IMR-90 (cell line): ENCODE measurements at regions not wholly inside any gene's neighbourhood (a gene's known extent, or its start where the extent isn't known, plus 50 kb on each side); places are given as distances from the start of the nearest gene placed in this dataset.

ENCODE experiments used
- ATAC-seq: fragments of 200-7000 bp; cut with Tn5 transposase; 2 replicates; pipeline ENCODE4 v1.9.1; 2020; ENCODE audit warnings: low read depth, mild to moderate bottlenecking, moderate library complexity
- BruUV-seq: library from RNA; stranded (reverse); fragments of 400-500 nt; replicated peaks from 2 replicates; lab custom pipeline; 2021; lab: Mats Ljungman, UMichigan
- CTCF ChIA-PET: fragments of 300-600 bp; formaldehyde crosslinking; extraction: SDS; loops from one replicate; lab custom pipeline; 2021; ENCODE audit warnings: antibody characterized with exemption; lab: Yijun Ruan, JAX
- POLR2A ChIA-PET: fragments of 300-600 bp; sonication (Branson Sonifier 250); formaldehyde crosslinking; loops from one replicate; lab custom pipeline; 2022; ENCODE audit warnings: antibody characterized with exemption; ENCODE audit not compliant: unreplicated experiment; lab: Charles Lee
- DNase-seq: peaks from one replicate; pipeline ENCODE4 v3.0.0; 2013
- H2AFZ ChIP-seq: replicated peaks from 2 replicates; pipeline ENCODE3; 2013; ENCODE audit warnings: low read length, mild to moderate bottlenecking; ENCODE audit not compliant: poor library complexity
- H2AK5ac ChIP-seq: 2 replicates; pipeline ENCODE4 v1.6.1; 2013; ENCODE audit warnings: low read depth, low read length, inconsistent platforms
- H2AK9ac ChIP-seq: replicated peaks from 2 replicates; pipeline ENCODE3; 2013; ENCODE audit warnings: mild to moderate bottlenecking, low read depth, low read length, moderate library complexity; ENCODE audit not compliant: poor library complexity
- H2BK120ac ChIP-seq: 2 replicates; pipeline ENCODE4 v1.6.1; 2013; ENCODE audit warnings: low read depth, low read length, inconsistent platforms
- H2BK15ac ChIP-seq: 3 replicates; pipeline ENCODE4 v1.6.1; 2013; ENCODE audit warnings: low read depth, low read length, inconsistent platforms
- H2BK20ac ChIP-seq: 2 replicates; pipeline ENCODE4 v1.6.1; 2013; ENCODE audit warnings: low read depth, mild to moderate bottlenecking, inconsistent platforms, low read length, moderate library complexity
- H2BK5ac ChIP-seq: 2 replicates; pipeline ENCODE4 v1.6.1; 2013; ENCODE audit warnings: mild to moderate bottlenecking, low read depth, low read length, inconsistent platforms; ENCODE audit not compliant: poor library complexity, severe bottlenecking
- H3K14ac ChIP-seq: replicated peaks from 2 replicates; pipeline ENCODE4 v1.6.1; 2013; ENCODE audit warnings: low read depth, low read length, inconsistent platforms
- H3K18ac ChIP-seq: 2 replicates; pipeline ENCODE4 v1.6.1; 2013; ENCODE audit warnings: low read depth, low read length, control low read depth
- H3K23ac ChIP-seq: 2 replicates; pipeline ENCODE4 v1.6.1; 2013; ENCODE audit warnings: low read depth, low read length, inconsistent platforms
- H3K27ac ChIP-seq: 2 replicates; pipeline ENCODE4 v1.5.1; 2013; ENCODE audit warnings: mild to moderate bottlenecking, control low read depth, low read length; ENCODE audit not compliant: insufficient read depth
- H3K27me3 ChIP-seq: 2 replicates; pipeline ENCODE4 v1.6.1; 2013; ENCODE audit warnings: low read length; ENCODE audit not compliant: control insufficient read depth, insufficient read depth
- H3K36me3 ChIP-seq: 2 replicates; pipeline ENCODE4 v1.6.1; 2013; ENCODE audit warnings: low read length, mixed read lengths; ENCODE audit not compliant: control insufficient read depth, insufficient read depth
- H3K4ac ChIP-seq: 2 replicates; pipeline ENCODE4 v1.6.1; 2013; ENCODE audit warnings: low read depth, low read length, inconsistent platforms
- H3K4me1 ChIP-seq: 2 replicates; pipeline ENCODE4 v1.6.1; 2013; ENCODE audit warnings: low read length, mixed read lengths; ENCODE audit not compliant: control insufficient read depth, insufficient read depth
- H3K4me2 ChIP-seq: 2 replicates; pipeline ENCODE4 v1.6.1; 2013; ENCODE audit warnings: low read depth, mild to moderate bottlenecking, control low read depth, low read length, moderate library complexity
- H3K4me3 ChIP-seq: 2 replicates; pipeline ENCODE4 v1.5.1; 2013; ENCODE audit warnings: low read depth, mild to moderate bottlenecking, control low read depth, low read length, moderate library complexity; ENCODE audit not compliant: insufficient read depth
- H3K56ac ChIP-seq: 2 replicates; pipeline ENCODE4 v1.6.1; 2013; ENCODE audit warnings: low read length, inconsistent platforms; ENCODE audit not compliant: insufficient read depth; ENCODE audit errors: extremely low read depth
- H3K79me1 ChIP-seq, 2 experiments: 2 replicates each; pipeline ENCODE4 v1.6.1; 2013; ENCODE audit warnings: low read length in 2 of 2, inconsistent platforms in 1 of 2, low read depth in 1 of 2
- H3K9ac ChIP-seq: 2 replicates; pipeline ENCODE4 v1.6.1; 2013; ENCODE audit warnings: low read depth, low read length, control low read depth
- H3K9me1 ChIP-seq: 2 replicates; pipeline ENCODE4 v1.6.1; 2013; ENCODE audit warnings: low read length, inconsistent platforms; ENCODE audit not compliant: insufficient read depth
- H3K9me3 ChIP-seq: 2 replicates; pipeline ENCODE4 v1.6.1; 2013; ENCODE audit warnings: low read length; ENCODE audit not compliant: control insufficient read depth, insufficient read depth
- H4K20me1 ChIP-seq: 2 replicates; pipeline ENCODE4 v1.6.1; 2013; ENCODE audit warnings: low read length, inconsistent platforms; ENCODE audit not compliant: insufficient read depth
- H4K5ac ChIP-seq: 2 replicates; pipeline ENCODE4 v1.6.1; 2013; ENCODE audit warnings: mild to moderate bottlenecking, low read depth, low read length, control low read depth
- H4K8ac ChIP-seq, 2 experiments: 2 replicates each; pipeline ENCODE4 v1.6.1; 2013; ENCODE audit warnings: low read depth in 2 of 2, low read length in 2 of 2, control low read depth in 1 of 2, inconsistent platforms in 1 of 2
- H4K91ac ChIP-seq: 2 replicates; pipeline ENCODE4 v1.6.1; 2013; ENCODE audit warnings: low read depth, low read length, inconsistent platforms; ENCODE audit not compliant: insufficient read depth
- BHLHE40 ChIP-seq: fragments of 150-350 bp; IDR thresholded peaks from 2 replicates; pipeline ENCODE4 v1.6.1; 2016; ENCODE audit warnings: mild to moderate bottlenecking, low read depth, low read length
- CEBPB ChIP-seq: IDR thresholded peaks from 2 replicates; pipeline ENCODE4 v1.6.1; 2012; ENCODE audit warnings: low read depth, low read length, improper control_type of control experiment
- CHD1 ChIP-seq: IDR thresholded peaks from 2 replicates; pipeline ENCODE4 v1.6.1; 2012; ENCODE audit warnings: low read depth, low read length, improper control_type of control experiment
- CTCF ChIP-seq: conservative IDR thresholded peaks from 2 replicates; pipeline ENCODE4 v1.5.1; 2012; ENCODE audit warnings: mild to moderate bottlenecking, low read depth, low read length, improper control_type of control experiment
- ELK1 ChIP-seq: fragments of 150-350 bp; IDR thresholded peaks from 2 replicates; pipeline ENCODE4 v1.6.1; 2016; ENCODE audit warnings: low read depth, mild to moderate bottlenecking, low read length, moderate library complexity, borderline replicate concordance
- FOS ChIP-seq: fragments of 150-350 bp; IDR thresholded peaks from 2 replicates; pipeline ENCODE4 v1.6.1; 2016; ENCODE audit warnings: low read depth, low read length
- MAFK ChIP-seq: IDR thresholded peaks from 2 replicates; pipeline ENCODE4 v1.6.1; 2012; ENCODE audit warnings: low read depth, low read length, improper control_type of control experiment
- MAZ ChIP-seq: IDR thresholded peaks from 2 replicates; pipeline ENCODE4 v1.6.1; 2012; ENCODE audit warnings: low read depth, mild to moderate bottlenecking, low read length, improper control_type of control experiment, moderate library complexity, borderline replicate concordance
- MXI1 ChIP-seq: IDR thresholded peaks from 2 replicates; pipeline ENCODE4 v1.6.1; 2012; ENCODE audit warnings: low read depth, mild to moderate bottlenecking, low read length, moderate library complexity, borderline replicate concordance
- NFE2L2 ChIP-seq: fragments of 150-350 bp; IDR thresholded peaks from 2 replicates; pipeline ENCODE4 v1.6.1; 2016; ENCODE audit warnings: low read depth, mild to moderate bottlenecking, low read length
- POLR2A ChIP-seq: IDR thresholded peaks from 2 replicates; pipeline ENCODE4 v1.6.1; 2012; ENCODE audit warnings: mild to moderate bottlenecking, low read depth, low read length
- RAD21 ChIP-seq: IDR thresholded peaks from 2 replicates; pipeline ENCODE4 v1.6.1; 2012; ENCODE audit warnings: low read length, improper control_type of control experiment
- RCOR1 ChIP-seq: IDR thresholded peaks from 2 replicates; pipeline ENCODE4 v1.6.1; 2012; ENCODE audit warnings: mild to moderate bottlenecking, low read length, improper control_type of control experiment; ENCODE audit not compliant: insufficient replicate concordance
- RFX5 ChIP-seq: IDR thresholded peaks from 2 replicates; pipeline ENCODE4 v1.8.0; 2012; ENCODE audit warnings: low read depth, mild to moderate bottlenecking, low read length, moderate library complexity
- SMC3 ChIP-seq: fragments of 150-350 bp; IDR thresholded peaks from 2 replicates; pipeline ENCODE4 v1.6.1; 2016; ENCODE audit warnings: low read depth, mild to moderate bottlenecking, antibody characterized with exemption, low read length, moderate library complexity
- USF2 ChIP-seq: fragments of 150-350 bp; IDR thresholded peaks from 2 replicates; pipeline ENCODE4 v1.6.1; 2017; ENCODE audit warnings: mild to moderate bottlenecking, antibody characterized with exemption, low read length, low read depth
- WGBS, 2 experiments: methylation state at CpG; one replicate each; pipeline versions ENCODE4 v1.1.5 to v1.1.7; 2013; ENCODE audit warnings: missing lambda C conversion rate in 2 of 2; ENCODE audit not compliant: insufficient read length in 1 of 2; ENCODE audit errors: extremely low coverage in 2 of 2; 5-methylcytosine and 5-hydroxymethylcytosine counted together
- dilution Hi-C: fragments of 300-500 bp; cut with HindIII; formaldehyde crosslinking; loops from one replicate; pipeline ENCODE4 v1.14.3; 2018; ENCODE audit warnings: low sequenced_read_pairs; ENCODE audit not compliant: unreplicated experiment
- in situ Hi-C: fragments of 300-500 bp; cut with MboI; formaldehyde crosslinking; loops from 3 replicates; pipeline ENCODE4 v1.14.3; 2019; ENCODE audit warnings: low sequenced_read_pairs, inconsistent platforms, mixed read lengths
- intact Hi-C: fragments of 100-400 bp; cut with micrococcal nuclease; formaldehyde crosslinking; loops from 2 replicates; pipeline ENCODE4 v1.10.0; 2022

- Histone ChIP-seq H3K4ac (no peak overlapping the region), H3K18ac (no peak overlapping the region), H3K14ac (no peak overlapping the region), H3K79me1 (no peaks in the 10 kb centered on the region), H2BK120ac (no peak overlapping the region), H3K9me3 (no peaks in the 10 kb centered on the region), H3K36me3 (no peaks in the 10 kb centered on the region), H2AFZ (no peak overlapping the region), H2BK15ac (no peak overlapping the region), H4K91ac (no peak overlapping the region), H3K27me3 (no peaks in the 10 kb centered on the region), H2BK5ac (peak overlapping the region; percentile 95), H3K4me1 (no peaks in the 10 kb centered on the region), H4K5ac (no peak overlapping the region; the same call in 1 of the 2 replicates), H4K20me1 (no peaks in the 10 kb centered on the region), H3K27ac (no peak overlapping the region), H2AK5ac (no peak overlapping the region), H4K8ac (no peak overlapping the region), H3K4me2 (no peak overlapping the region; the same call in 1 of the 2 replicates), H2AK9ac (no peak overlapping the region), H3K4me3 (no peak overlapping the region), H3K23ac (no peak overlapping the region), H3K9ac (no peak overlapping the region), H3K9me1 (no peaks in the 10 kb centered on the region), H3K56ac (no peak overlapping the region), H2BK20ac (no peak overlapping the region)
- in situ Hi-C loops, result no loop called here
- peak; percentile 7 for DNase-seq
- ChIA-PET POLR2A (interaction anchor here (0.6 kb wide), 1 partner anchor 922 kb away, joined by 4 read pairs; no protein-coding TSS in a partner anchor), CTCF (interaction anchor here (0.5 kb wide), 1 partner anchor 467 kb away, joined by 8 read pairs; no protein-coding TSS in a partner anchor)
- no peak for TF ChIP-seq CTCF
- no peak for TF ChIP-seq CHD1
- TF ChIP-seq FOS, result no peak
- no peak for TF ChIP-seq USF2
- no peak for TF ChIP-seq RFX5
- TF ChIP-seq BHLHE40, result no peak
- no peak for TF ChIP-seq ELK1
- no peak for TF ChIP-seq CEBPB
- no peak for TF ChIP-seq RCOR1
- TF ChIP-seq SMC3, result no peak
- no peak for TF ChIP-seq MAFK
- TF ChIP-seq MAZ, result no peak
- TF ChIP-seq RAD21, result no peak
- TF ChIP-seq NFE2L2, result no peak
- no peak for TF ChIP-seq MXI1
- TF ChIP-seq POLR2A, result no peak
- dilution Hi-C loops, result no loop called here
- intact Hi-C loops, result no loop called here
- WGBS, 2 experiments, result no CpG with 5 or more reads among the region's 1 CpG
- no TSS peak for BruUV-seq
- ATAC-seq, result peak; percentile 48; the same call in 1 of the 2 replicates
These were observed 180.2 kb upstream of the TTC14 start for GRCh38 chr3:180421721-180422120.
